B cell (primary cell): ENCODE measurements at regions not wholly inside any gene's neighbourhood (a gene's known extent, or its start where the extent isn't known, plus 50 kb on each side); places are given as distances from the start of the nearest gene placed in this dataset.

ENCODE experiments used
- ATAC-seq: fragments of 200-7000 bp; cut with Tn5 transposase; one replicate; pipeline ENCODE4 v1.10.0; 2021; ENCODE audit warnings: low read depth, mild to moderate bottlenecking, moderate number of reproducible peaks, moderate library complexity
- CTCF ChIA-PET: fragments of 350-600 bp; sonication (Branson Sonifier 250); formaldehyde crosslinking; loops from one replicate; lab custom pipeline; 2021; ENCODE audit warnings: antibody characterized with exemption, inconsistent platforms; lab: Charles Lee
- POLR2A ChIA-PET: fragments of 350-600 bp; sonication (Branson Sonifier 250); formaldehyde crosslinking; loops from one replicate; lab custom pipeline; 2021; ENCODE audit warnings: antibody characterized with exemption; lab: Charles Lee
- DNase-seq: peaks from one replicate; pipeline ENCODE4 v3.0.0; 2013
- H2AFZ ChIP-seq: 2 replicates; pipeline ENCODE4 v1.6.1; 2012; ENCODE audit warnings: mild to moderate bottlenecking, low read depth, low read length; ENCODE audit not compliant: insufficient read depth, poor library complexity, severe bottlenecking
- H3K27ac ChIP-seq, 2 donors: 1 replicate in 1 of 2; 2 replicates in 1 of 2; pipeline ENCODE4 v1.5.1; 2012 to 2013; ENCODE audit warnings: low read length in 2 of 2, mild to moderate bottlenecking in 2 of 2, moderate library complexity in 1 of 2
- H3K27me3 ChIP-seq, 4 experiments: fragments of 200-600 bp in 1 of 4; sonication (generic) in 1 of 4; replicated peaks in 1 of 4; 1 replicate in 2 of 4; 2 replicates in 2 of 4; pipeline versions ENCODE4 v1.6.1 to v1.7.0; 2013 to 2016; ENCODE audit warnings: low read length in 3 of 4, mild to moderate bottlenecking in 2 of 4, mixed read lengths in 1 of 4, moderate library complexity in 1 of 4; ENCODE audit not compliant: insufficient read depth in 4 of 4, control insufficient read depth in 3 of 4; ENCODE audit errors: control extremely low read depth in 1 of 4
- H3K36me3 ChIP-seq, 2 experiments: replicated peaks in 1 of 2; 1 replicate in 1 of 2; 2 replicates in 1 of 2; pipeline versions ENCODE4 v1.6.1 to v1.7.1; 2013; ENCODE audit warnings: low read length in 1 of 2; ENCODE audit not compliant: insufficient read depth in 2 of 2, control insufficient read depth in 1 of 2; ENCODE audit errors: control extremely low read depth in 1 of 2, extremely low read depth in 1 of 2
- H3K4me1 ChIP-seq, 2 donors: fragments of 200-600 bp in 1 of 2; sonication (generic) in 1 of 2; 1 replicate in 1 of 2; 2 replicates in 1 of 2; pipeline versions ENCODE4 v1.5.1 to v1.6.1; 2013 to 2017; ENCODE audit warnings: low read length in 2 of 2; ENCODE audit not compliant: control insufficient read depth in 2 of 2, insufficient read depth in 2 of 2
- H3K4me2 ChIP-seq: replicated peaks from 2 replicates; pipeline ENCODE3; 2012; ENCODE audit warnings: mild to moderate bottlenecking, low read depth, low read length; ENCODE audit not compliant: poor library complexity, severe bottlenecking
- H3K4me3 ChIP-seq, 5 experiments: fragments of 200-600 bp in 1 of 5; sonication (generic) in 1 of 5; 1 replicate in 3 of 5; 2 replicates in 2 of 5; pipeline versions ENCODE4 v1.5.1 to v1.7.0; 2011 to 2016; ENCODE audit warnings: low read length in 4 of 5, mild to moderate bottlenecking in 4 of 5, low read depth in 2 of 5, control low read depth in 1 of 5, moderate library complexity in 1 of 5; ENCODE audit not compliant: insufficient read depth in 1 of 5; ENCODE audit errors: control extremely low read depth in 1 of 5, extremely low read depth in 1 of 5
- H3K79me2 ChIP-seq: fragments of 200-600 bp; sonication (generic); one replicate; pipeline ENCODE4 v1.6.0; 2016; ENCODE audit warnings: low read length; ENCODE audit not compliant: control insufficient read depth, insufficient read depth
- H3K9ac ChIP-seq: fragments of 200-600 bp; sonication (generic); 2 replicates; pipeline ENCODE4 v1.6.1; 2017; ENCODE audit warnings: mild to moderate bottlenecking, low read length, moderate library complexity
- H3K9me3 ChIP-seq, 3 donors: one replicate each; pipeline versions ENCODE4 v1.6.1 to v1.7.1; 2013; ENCODE audit warnings: low read length in 2 of 3; ENCODE audit not compliant: control insufficient read depth in 2 of 3, insufficient read depth in 1 of 3; ENCODE audit errors: control extremely low read depth in 1 of 3
- H4K20me1 ChIP-seq: 2 replicates; pipeline ENCODE4 v1.6.0; 2012; ENCODE audit warnings: mild to moderate bottlenecking, low read length; ENCODE audit not compliant: insufficient read depth, control insufficient read depth, poor library complexity, severe bottlenecking
- H3K27ac Mint-ChIP-seq: one replicate; pipeline ENCODE4 v1.8.0; 2021; ENCODE audit warnings: mixed read lengths
- H3K27me3 Mint-ChIP-seq: one replicate; pipeline ENCODE4 v1.8.0; 2021; ENCODE audit warnings: mixed read lengths
- H3K4me1 Mint-ChIP-seq: one replicate; pipeline ENCODE4 v1.8.0; 2021; ENCODE audit warnings: mixed read lengths
- H3K4me3 Mint-ChIP-seq: one replicate; pipeline ENCODE4 v1.8.0; 2021; ENCODE audit warnings: mixed read lengths
- H3K9me3 Mint-ChIP-seq: one replicate; pipeline ENCODE4 v1.8.0; 2022; ENCODE audit warnings: mixed read lengths; ENCODE audit not compliant: insufficient read depth
- EZH2 ChIP-seq: IDR thresholded peaks from 2 replicates; pipeline ENCODE4 v1.6.1; 2012; ENCODE audit warnings: borderline replicate concordance, low read depth, mild to moderate bottlenecking, moderate library complexity, low read length; ENCODE audit not compliant: insufficient read depth, poor library complexity, severe bottlenecking
- WGBS: methylation state at CpG from one replicate; pipeline ENCODE4 v1.1.5; 2013; ENCODE audit warnings: missing lambda C conversion rate; ENCODE audit not compliant: insufficient coverage; 5-methylcytosine and 5-hydroxymethylcytosine counted together
- intact Hi-C: fragments of 100-400 bp; cut with micrococcal nuclease; formaldehyde crosslinking; loops from one replicate; pipeline ENCODE4 v1.10.0; 2022
- TF ChIP-seq, protein P1 (sequence below): fragments of 200-600 bp; IDR thresholded peaks from one replicate; pipeline ENCODE4 v1.8.0; 2022; ENCODE audit warnings: antibody characterized with exemption, mild to moderate bottlenecking

DNA sequence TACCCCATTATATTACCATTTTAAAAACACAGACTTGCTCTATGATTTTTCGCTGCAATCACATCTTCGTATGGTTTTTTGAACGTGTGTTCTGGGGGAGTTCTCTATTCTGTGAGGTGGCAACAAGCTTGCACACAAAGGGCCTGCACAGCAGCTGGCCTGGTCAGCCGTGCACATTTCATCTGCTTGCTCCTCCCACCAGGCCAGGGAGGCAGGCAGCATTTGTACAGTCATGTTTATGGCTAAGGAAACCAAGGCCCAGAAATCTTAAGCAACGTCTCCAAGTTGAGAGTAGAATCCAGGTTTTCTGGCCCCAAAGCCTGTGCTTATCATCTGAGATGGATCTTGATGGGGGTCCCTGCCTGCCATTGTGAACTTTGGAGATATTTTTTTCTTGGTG, 106.4 kb upstream of the SMIM21 start:
- Histone ChIP-seq H3K36me3 (no peaks in the 10 kb centered on the region), H3K79me2 (no peaks in the 10 kb centered on the region), H3K4me1 (no peaks in the 10 kb centered on the region), H3K9ac (no peak overlapping the region), H3K27me3 (no peaks in the 10 kb centered on the region), H4K20me1 (no peaks in the 10 kb centered on the region), H2AFZ (no peak overlapping the region), H3K27ac (no peak overlapping the region), H3K9me3 (no peaks in the 10 kb centered on the region), H3K4me2 (no peak overlapping the region), H3K4me3 (no peak overlapping the region)
- DNase-seq (no peak), ATAC-seq (no peak)
- Mint-ChIP-seq H3K27ac (no peak overlapping the region), H3K4me1 (no peaks in the 10 kb centered on the region), H3K9me3 (no peaks in the 10 kb centered on the region), H3K4me3 (no peak overlapping the region), H3K27me3 (peaks cover 1% of the 10 kb centered on the region)
- intact Hi-C loops: no loop called here
- 76% methylated on average over 3 of the region's 5 CpGs for WGBS
- TF ChIP-seq EZH2: no peak
- TF ChIP-seq, protein P1, sequence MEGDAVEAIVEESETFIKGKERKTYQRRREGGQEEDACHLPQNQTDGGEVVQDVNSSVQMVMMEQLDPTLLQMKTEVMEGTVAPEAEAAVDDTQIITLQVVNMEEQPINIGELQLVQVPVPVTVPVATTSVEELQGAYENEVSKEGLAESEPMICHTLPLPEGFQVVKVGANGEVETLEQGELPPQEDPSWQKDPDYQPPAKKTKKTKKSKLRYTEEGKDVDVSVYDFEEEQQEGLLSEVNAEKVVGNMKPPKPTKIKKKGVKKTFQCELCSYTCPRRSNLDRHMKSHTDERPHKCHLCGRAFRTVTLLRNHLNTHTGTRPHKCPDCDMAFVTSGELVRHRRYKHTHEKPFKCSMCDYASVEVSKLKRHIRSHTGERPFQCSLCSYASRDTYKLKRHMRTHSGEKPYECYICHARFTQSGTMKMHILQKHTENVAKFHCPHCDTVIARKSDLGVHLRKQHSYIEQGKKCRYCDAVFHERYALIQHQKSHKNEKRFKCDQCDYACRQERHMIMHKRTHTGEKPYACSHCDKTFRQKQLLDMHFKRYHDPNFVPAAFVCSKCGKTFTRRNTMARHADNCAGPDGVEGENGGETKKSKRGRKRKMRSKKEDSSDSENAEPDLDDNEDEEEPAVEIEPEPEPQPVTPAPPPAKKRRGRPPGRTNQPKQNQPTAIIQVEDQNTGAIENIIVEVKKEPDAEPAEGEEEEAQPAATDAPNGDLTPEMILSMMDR: no peak
- CTCF ChIA-PET: no interaction called here
- POLR2A ChIA-PET: no interaction called here

DNA sequence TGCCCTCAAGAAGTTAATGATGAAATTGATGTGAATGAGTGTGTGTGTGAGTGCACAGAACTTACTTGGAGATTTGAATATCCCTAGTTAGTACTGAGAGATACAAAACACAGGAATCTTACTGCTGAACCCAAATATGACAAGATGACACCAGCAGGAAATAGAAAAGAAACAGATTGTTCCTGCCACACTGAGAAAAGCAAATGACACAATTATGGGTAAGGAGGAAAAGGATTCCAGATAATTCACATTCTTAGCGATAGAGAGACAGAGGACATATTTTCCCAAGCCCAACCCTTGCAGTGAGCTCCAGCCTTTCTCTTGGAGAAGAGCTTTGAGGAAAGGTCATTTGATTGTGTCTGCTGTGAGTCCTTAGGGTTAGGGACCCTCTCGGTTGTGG, 105.7 kb upstream of the SMIM21 start:
- ChIA-PET CTCF (no interaction called here), POLR2A (no interaction called here)
- Histone ChIP-seq H3K9ac (no peak overlapping the region), H3K4me3 (no peak overlapping the region), H3K36me3 (no peaks in the 10 kb centered on the region), H3K79me2 (no peaks in the 10 kb centered on the region), H4K20me1 (no peaks in the 10 kb centered on the region), H3K4me2 (no peak overlapping the region), H3K9me3 (no peaks in the 10 kb centered on the region), H3K4me1 (no peaks in the 10 kb centered on the region), H3K27ac (no peak overlapping the region), H2AFZ (no peak overlapping the region), H3K27me3 (no peaks in the 10 kb centered on the region)
- intact Hi-C loops: no loop called here
- ATAC-seq: no peak
- Mint-ChIP-seq H3K4me1 (no peaks in the 10 kb centered on the region), H3K9me3 (no peaks in the 10 kb centered on the region), H3K4me3 (no peak overlapping the region), H3K27ac (no peak overlapping the region), H3K27me3 (no peaks in the 10 kb centered on the region)
- WGBS: no CpG with 5 or more reads among the region's 2 CpGs
- TF ChIP-seq, protein P1: no peak
- TF ChIP-seq EZH2: no peak
- no peak for DNase-seq
